ENCODE measurements at regions not wholly inside any gene's neighbourhood (a gene's known extent, or its start where the extent isn't known, plus 50 kb on each side); places are given as distances from the start of the nearest gene placed in this dataset.
A peak's percentile ranks its signal among the peaks of the same experiment; 100 is the strongest.

GRCh38 chr14:106037380-106037779 lies 511.0 kb downstream of the TMEM121 start:
- TF ChIP-seq CTCF (IDR thresholded peaks at IDR 0.05; ENCODE audit: extremely low read depth, missing control alignments): no peak
- no peak for DNase-seq (ENCODE audit: low spot score)

GRCh38 chr14:106038263-106038662 lies 511.9 kb downstream of the TMEM121 start:
- DNase-seq (ENCODE audit: low spot score): no peak
- no peak for TF ChIP-seq CTCF (IDR thresholded peaks at IDR 0.05; ENCODE audit: extremely low read depth, missing control alignments)

GRCh38 chr14:106039400-106039799 lies 513.0 kb downstream of the TMEM121 start:
- peak; percentile 9 for DNase-seq (ENCODE audit: low spot score)
- TF ChIP-seq CTCF (IDR thresholded peaks at IDR 0.05; ENCODE audit: extremely low read depth, missing control alignments): peak; percentile 34

- TF ChIP-seq CTCF (IDR thresholded peaks at IDR 0.05; ENCODE audit: extremely low read depth, missing control alignments): no peak
- DNase-seq (ENCODE audit: low spot score): peak; percentile 16
These were observed 518.1 kb downstream of the TMEM121 start for GRCh38 chr14:106044515-106044914.

GRCh38 chr14:106044949-106045596 lies 518.7 kb downstream of the TMEM121 start:
- TF ChIP-seq CTCF (IDR thresholded peaks at IDR 0.05; ENCODE audit: extremely low read depth, missing control alignments): peak; percentile 96
- peak; percentile 51 for DNase-seq (ENCODE audit: low spot score)

- TF ChIP-seq CTCF (IDR thresholded peaks at IDR 0.05; ENCODE audit: extremely low read depth, missing control alignments): no peak
- peak; percentile 8 for DNase-seq (ENCODE audit: low spot score)
These were observed 525.4 kb downstream of the TMEM121 start for GRCh38 chr14:106051796-106052195.

- DNase-seq (ENCODE audit: low spot score): no peak
- TF ChIP-seq CTCF (IDR thresholded peaks at IDR 0.05; ENCODE audit: extremely low read depth, missing control alignments): no peak
These were observed 528.9 kb downstream of the TMEM121 start for GRCh38 chr14:106055289-106055688.

Data from GM20000 (cell line).